Activated naive CD4-positive, alpha-beta T cell treated with anti-CD3 and anti-CD28 coated beads, Interleukin-2, amount 10 ng/mL, durations not matched to agents 7 days and 5 days (primary cell): ENCODE measurements at regions not wholly inside any gene's neighbourhood (a gene's known extent, or its start where the extent isn't known, plus 50 kb on each side); places are given as distances from the start of the nearest gene placed in this dataset.

Experiments used
- CTCF ChIA-PET: fragments of 350-600 bp; sonication (Branson Sonifier 250); formaldehyde crosslinking; loops from one replicate; lab custom pipeline; 2021; ENCODE audit warnings: antibody characterized with exemption; lab: Charles Lee
- DNase-seq: peaks from one replicate; pipeline ENCODE4 v3.0.0-alpha.2; 2020
- H3K27ac Mint-ChIP-seq: one replicate; pipeline ENCODE4 v1.8.0; 2021; ENCODE audit warnings: mild to moderate bottlenecking, moderate library complexity, mixed read lengths
- H3K27me3 Mint-ChIP-seq: one replicate; pipeline ENCODE4 v1.8.0; 2021; ENCODE audit warnings: mild to moderate bottlenecking, mixed read lengths
- H3K36me3 Mint-ChIP-seq: one replicate; pipeline ENCODE4 v1.8.0; 2021; ENCODE audit warnings: mixed read lengths
- H3K4me1 Mint-ChIP-seq: one replicate; pipeline ENCODE4 v1.8.0; 2021; ENCODE audit warnings: mixed read lengths
- H3K4me3 Mint-ChIP-seq: one replicate; pipeline ENCODE4 v1.8.0; 2021; ENCODE audit warnings: mild to moderate bottlenecking, moderate library complexity, mixed read lengths
- H3K9me3 Mint-ChIP-seq: one replicate; pipeline ENCODE4 v1.8.0; 2021; ENCODE audit warnings: mixed read lengths

DNA sequence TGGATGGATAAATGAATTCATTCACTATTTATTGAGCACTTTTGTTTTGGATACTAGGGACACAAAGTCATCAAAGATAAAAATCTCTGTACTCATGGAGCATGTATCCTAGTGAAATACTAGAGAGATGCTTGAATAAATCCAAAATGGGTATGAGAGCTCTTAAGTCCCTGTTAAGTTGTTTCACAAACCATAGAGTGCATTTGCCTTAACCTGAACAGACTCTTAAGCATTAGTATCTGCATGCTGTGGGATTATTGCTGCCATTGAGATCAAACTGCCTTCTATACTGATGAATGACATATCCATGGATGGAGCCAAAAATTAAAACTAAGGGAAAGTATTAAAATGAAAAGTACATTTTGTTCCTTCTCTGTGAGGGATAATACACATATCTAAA lies 206.5 kb upstream of the KRR1 start:
- no peak for DNase-seq
- Mint-ChIP-seq H3K4me1 (peaks cover 7% of the 10 kb centered on the region), H3K27ac (no peak overlapping the region), H3K4me3 (no peak overlapping the region), H3K27me3 (peaks cover 9% of the 10 kb centered on the region), H3K9me3 (no peaks in the 10 kb centered on the region), H3K36me3 (no peaks in the 10 kb centered on the region)
- CTCF ChIA-PET: no interaction called here

- Mint-ChIP-seq H3K36me3 (no peaks in the 10 kb centered on the region), H3K4me3 (no peak overlapping the region)
- CTCF ChIA-PET: interaction anchor here (0.6 to 1.1 kb wide), 2 partner anchors 99 to 231 kb away, joined by 3 read pairs; no protein-coding TSS in a partner anchor
These were observed 205.0 kb upstream of the KRR1 start for GRCh38 chr12:75716291-75717025.

GRCh38 chr12:75715682-75716081 lies 204.3 kb upstream of the KRR1 start:
- Mint-ChIP-seq H3K9me3 (no peaks in the 10 kb centered on the region), H3K4me3 (no peak overlapping the region), H3K4me1 (no peaks in the 10 kb centered on the region), H3K27ac (no peak overlapping the region), H3K36me3 (no peaks in the 10 kb centered on the region), H3K27me3 (peaks cover 10% of the 10 kb centered on the region)
- CTCF ChIA-PET: interaction anchor here (1.1 kb wide), 1 partner anchor 100 kb away, joined by 3 read pairs; no protein-coding TSS in a partner anchor
- no peak for DNase-seq

More at GRCh38 chr12:75716291-75717025, 205.0 kb upstream of the KRR1 start:
- Mint-ChIP-seq H3K27me3 (peaks cover 10% of the 10 kb centered on the region), H3K9me3 (no peaks in the 10 kb centered on the region), H3K27ac (no peak overlapping the region), H3K4me1 (no peaks in the 10 kb centered on the region)
- no peak for DNase-seq

DNA sequence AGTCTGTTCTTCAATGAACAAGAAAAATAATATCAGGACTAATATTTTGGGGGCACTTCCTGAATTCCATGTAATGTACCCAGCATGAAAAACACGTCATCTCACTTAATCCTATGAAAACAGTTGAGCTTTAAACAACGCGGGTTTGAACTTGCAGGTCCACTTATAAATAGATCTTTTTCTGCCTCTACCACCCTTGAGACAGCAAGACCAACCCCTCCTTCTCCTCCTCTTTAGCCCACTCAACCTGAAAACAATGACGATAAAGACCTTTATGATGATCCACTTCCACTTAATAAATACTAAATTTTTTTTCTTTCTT lies 203.9 kb upstream of the KRR1 start:
- CTCF ChIA-PET: interaction anchor here (1.1 kb wide), 1 partner anchor 100 kb away, joined by 3 read pairs; no protein-coding TSS in a partner anchor
- Mint-ChIP-seq H3K27ac (no peak overlapping the region), H3K9me3 (no peaks in the 10 kb centered on the region), H3K36me3 (no peaks in the 10 kb centered on the region), H3K4me1 (no peaks in the 10 kb centered on the region), H3K27me3 (peaks cover 9% of the 10 kb centered on the region), H3K4me3 (no peak overlapping the region)
- no peak for DNase-seq

DNA sequence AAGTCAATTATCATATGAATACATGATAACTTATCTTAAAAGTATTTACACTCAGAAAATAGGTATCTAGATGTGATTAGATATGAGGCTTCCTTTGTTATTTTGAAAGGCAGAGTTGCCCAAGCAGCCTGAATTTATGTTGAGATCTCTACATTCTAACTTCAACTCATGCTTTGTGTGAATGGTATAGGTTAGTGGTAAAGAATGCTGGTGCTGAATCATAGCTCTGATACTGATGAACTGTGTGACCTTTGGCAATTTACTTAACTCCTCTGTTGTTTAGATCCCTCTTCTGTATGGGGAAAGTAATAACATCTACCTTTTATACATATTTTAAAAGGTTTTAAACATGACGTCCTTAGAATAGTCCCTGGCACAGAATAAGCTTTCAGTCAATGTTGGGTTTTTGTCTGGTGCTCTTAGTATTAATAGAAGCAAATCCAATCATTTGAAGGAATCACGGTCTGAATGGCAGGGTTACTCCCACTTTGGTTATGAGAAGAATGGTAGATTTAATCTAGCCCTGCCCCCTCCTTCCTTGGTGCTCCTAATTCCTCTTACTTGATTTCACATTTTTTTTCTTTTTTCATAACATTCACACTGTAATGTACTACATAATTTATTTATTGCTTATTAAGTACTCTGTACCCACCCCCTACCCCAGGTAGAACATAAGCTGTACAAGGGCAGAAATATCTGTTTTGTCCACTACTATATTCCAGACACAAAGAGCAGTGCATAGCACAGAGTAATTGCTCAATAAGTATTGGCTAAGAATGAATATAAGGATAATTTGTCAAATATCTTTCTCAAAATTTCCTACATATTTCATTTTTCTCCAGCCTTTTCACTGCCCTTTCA lies 203.3 kb upstream of the KRR1 start:
- Mint-ChIP-seq H3K9me3 (no peaks in the 10 kb centered on the region), H3K27me3 (peaks cover 4% of the 10 kb centered on the region), H3K4me1 (no peaks in the 10 kb centered on the region), H3K36me3 (no peaks in the 10 kb centered on the region), H3K27ac (no peak overlapping the region), H3K4me3 (no peak overlapping the region)
- CTCF ChIA-PET: no interaction called here
- no peak for DNase-seq

DNA sequence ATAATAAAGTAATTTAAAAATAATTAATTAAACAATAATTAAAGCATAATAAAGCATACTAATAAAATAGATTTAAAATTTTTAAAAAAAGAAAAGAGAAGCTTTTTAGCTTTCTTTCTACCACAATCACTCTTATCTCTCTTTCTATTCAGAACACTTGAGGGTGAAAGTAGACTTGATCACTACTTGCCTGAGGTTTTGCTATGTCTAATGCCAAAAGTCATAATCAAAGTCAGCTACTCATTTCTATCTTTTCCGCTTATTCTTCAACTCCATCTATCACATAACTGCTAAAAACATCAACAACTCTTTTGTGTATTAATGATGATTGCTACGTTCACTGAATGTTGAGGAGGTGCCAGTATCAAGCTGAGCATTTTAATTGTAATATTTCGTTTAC lies 202.0 kb upstream of the KRR1 start:
- peaks cover 4% of the 10 kb centered on the region for H3K27me3 Mint-ChIP-seq
- no peak overlapping the region for H3K4me3 Mint-ChIP-seq
- no peaks in the 10 kb centered on the region for H3K9me3 Mint-ChIP-seq
- H3K27ac Mint-ChIP-seq: no peak overlapping the region
- H3K36me3 Mint-ChIP-seq: no peaks in the 10 kb centered on the region
- no peaks in the 10 kb centered on the region for H3K4me1 Mint-ChIP-seq
- CTCF ChIA-PET: no interaction called here
- DNase-seq: no peak

- Mint-ChIP-seq H3K27me3 (peaks cover 4% of the 10 kb centered on the region), H3K36me3 (no peaks in the 10 kb centered on the region), H3K9me3 (no peaks in the 10 kb centered on the region), H3K4me1 (no peaks in the 10 kb centered on the region), H3K4me3 (no peak overlapping the region), H3K27ac (no peak overlapping the region)
- CTCF ChIA-PET: no interaction called here
- DNase-seq: no peak
These were observed 200.8 kb upstream of the KRR1 start for GRCh38 chr12:75712223-75712622.

GRCh38 chr12:75711271-75711670 lies 199.9 kb upstream of the KRR1 start:
- no peak for DNase-seq
- Mint-ChIP-seq H3K36me3 (no peaks in the 10 kb centered on the region), H3K27me3 (peaks cover 4% of the 10 kb centered on the region), H3K27ac (no peak overlapping the region), H3K9me3 (no peaks in the 10 kb centered on the region), H3K4me3 (no peak overlapping the region), H3K4me1 (peaks cover 2% of the 10 kb centered on the region)
- CTCF ChIA-PET: no interaction called here

GRCh38 chr12:75710361-75711069 lies 199.1 kb upstream of the KRR1 start:
- Mint-ChIP-seq H3K27me3 (peaks cover 4% of the 10 kb centered on the region), H3K36me3 (no peaks in the 10 kb centered on the region), H3K4me3 (no peak overlapping the region), H3K27ac (no peak overlapping the region), H3K4me1 (peaks cover 2% of the 10 kb centered on the region), H3K9me3 (no peaks in the 10 kb centered on the region)
- no peak for DNase-seq
- CTCF ChIA-PET: interaction anchor here (0.7 to 2.1 kb wide), 3 partner anchors 10 to 95 kb away, joined by 3 to 5 read pairs (median 4); no protein-coding TSS in a partner anchor

DNA sequence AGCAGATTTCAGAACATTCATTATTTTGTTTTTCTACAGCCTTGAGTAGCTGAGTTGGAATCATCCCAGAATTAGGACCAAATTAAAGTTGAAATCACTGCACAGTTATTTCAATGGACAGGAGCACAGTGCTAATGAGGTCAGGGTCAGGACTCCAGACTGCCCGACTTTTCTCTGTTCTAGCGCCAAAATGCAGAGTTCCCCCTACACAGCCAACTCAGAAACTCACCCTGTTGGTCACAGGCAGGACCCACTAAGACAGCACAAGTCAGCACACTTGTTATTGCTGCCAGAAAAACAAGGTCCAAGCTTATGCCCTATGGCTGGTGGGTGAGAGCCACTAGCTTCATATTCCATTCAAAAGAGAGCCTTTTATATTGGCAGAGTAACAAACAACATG lies 198.1 kb upstream of the KRR1 start:
- Mint-ChIP-seq H3K27me3 (peaks cover 4% of the 10 kb centered on the region), H3K4me3 (no peak overlapping the region), H3K36me3 (no peaks in the 10 kb centered on the region), H3K9me3 (no peaks in the 10 kb centered on the region), H3K4me1 (peaks cover 2% of the 10 kb centered on the region), H3K27ac (no peak overlapping the region)
- no peak for DNase-seq
- CTCF ChIA-PET: interaction anchor here (2.1 kb wide), 1 partner anchor 11 kb away, joined by 4 read pairs; no protein-coding TSS in a partner anchor

DNA sequence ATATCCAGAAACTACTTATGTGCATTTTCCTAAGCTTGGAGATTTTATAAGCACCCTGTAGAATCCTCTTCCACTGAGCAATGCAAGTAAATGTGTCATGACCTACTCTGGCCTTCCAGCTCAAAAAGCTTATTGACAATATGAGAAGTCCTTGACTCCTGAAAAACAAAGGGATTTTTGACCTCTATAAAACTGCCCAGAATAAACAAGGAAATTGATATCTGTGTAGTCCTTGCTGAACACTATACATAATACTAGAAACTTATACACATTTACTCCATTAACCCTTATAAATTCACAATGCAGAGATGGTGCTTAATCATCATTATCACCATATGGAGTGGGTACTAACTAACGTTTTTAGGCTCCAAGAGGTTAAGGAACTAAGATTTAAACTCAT lies 197.4 kb upstream of the KRR1 start:
- Mint-ChIP-seq H3K36me3 (no peaks in the 10 kb centered on the region), H3K4me3 (no peak overlapping the region), H3K27ac (no peak overlapping the region), H3K27me3 (peaks cover 4% of the 10 kb centered on the region), H3K9me3 (no peaks in the 10 kb centered on the region), H3K4me1 (peaks cover 2% of the 10 kb centered on the region)
- no peak for DNase-seq
- CTCF ChIA-PET: interaction anchor here (2.1 kb wide), 1 partner anchor 12 kb away, joined by 4 read pairs; no protein-coding TSS in a partner anchor

DNA sequence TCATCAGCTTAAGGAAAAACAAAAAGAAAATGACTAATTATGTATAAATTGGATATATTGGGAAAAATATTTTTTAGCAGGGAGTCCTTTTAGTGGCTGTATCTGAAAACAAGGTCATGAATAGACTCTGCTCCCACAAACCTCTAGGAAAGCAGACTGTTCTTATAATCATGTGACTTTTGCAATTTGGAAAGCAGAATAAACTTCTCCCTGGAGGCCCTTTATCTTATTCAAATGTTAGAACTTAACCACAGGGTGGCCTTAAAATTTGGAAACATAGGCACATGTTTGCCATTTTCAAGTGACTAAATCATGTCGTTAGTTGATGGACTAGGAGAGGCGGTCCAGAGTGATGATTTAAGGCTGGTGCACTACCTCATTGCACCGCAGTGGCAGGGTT lies 196.6 kb upstream of the KRR1 start:
- CTCF ChIA-PET: no interaction called here
- H3K36me3 Mint-ChIP-seq: no peaks in the 10 kb centered on the region
- H3K4me3 Mint-ChIP-seq: no peak overlapping the region
- no peak overlapping the region for H3K27ac Mint-ChIP-seq
- H3K27me3 Mint-ChIP-seq: peaks cover 2% of the 10 kb centered on the region
- no peaks in the 10 kb centered on the region for H3K9me3 Mint-ChIP-seq
- no peak for DNase-seq
- peaks cover 5% of the 10 kb centered on the region for H3K4me1 Mint-ChIP-seq

- CTCF ChIA-PET: no interaction called here
- Mint-ChIP-seq H3K36me3 (no peaks in the 10 kb centered on the region), H3K9me3 (no peaks in the 10 kb centered on the region), H3K4me1 (peaks cover 13% of the 10 kb centered on the region), H3K27ac (no peak overlapping the region), H3K27me3 (no peaks in the 10 kb centered on the region), H3K4me3 (no peak overlapping the region)
- DNase-seq: no peak
These were observed 195.6 kb upstream of the KRR1 start for GRCh38 chr12:75706786-75707605.
